Activated CD8-positive, alpha-beta T cell treated with anti-CD3 and anti-CD28 coated beads for 36 hours (primary cell): ENCODE measurements at regions not wholly inside any gene's neighbourhood (a gene's known extent, or its start where the extent isn't known, plus 50 kb on each side); places are given as distances from the start of the nearest gene placed in this dataset.

Experiments used
- ATAC-seq: fragments of 200-7000 bp; cut with Tn5 transposase; one replicate; pipeline ENCODE4 v1.10.0; 2021; ENCODE audit warnings: mild to moderate bottlenecking, moderate library complexity
- CTCF ChIA-PET: fragments of 350-600 bp; sonication (Branson Sonifier 250); formaldehyde crosslinking; loops from one replicate; lab custom pipeline; 2021; ENCODE audit warnings: antibody characterized with exemption; lab: Charles Lee
- POLR2A ChIA-PET: fragments of 350-600 bp; sonication (Branson Sonifier 250); formaldehyde crosslinking; loops from one replicate; lab custom pipeline; 2021; ENCODE audit warnings: antibody characterized with exemption; lab: Charles Lee
- DNase-seq: peaks from one replicate; pipeline ENCODE4 v3.0.0-alpha.2; 2020
- H3K27ac Mint-ChIP-seq: one replicate; pipeline ENCODE4 v1.8.0; 2021; ENCODE audit warnings: mild to moderate bottlenecking, mixed read lengths
- H3K27me3 Mint-ChIP-seq: one replicate; pipeline ENCODE4 v1.8.0; 2021; ENCODE audit warnings: mixed read lengths
- H3K36me3 Mint-ChIP-seq: one replicate; pipeline ENCODE4 v1.8.0; 2021; ENCODE audit warnings: low read depth, mixed read lengths
- H3K4me1 Mint-ChIP-seq: one replicate; pipeline ENCODE4 v1.8.0; 2021; ENCODE audit warnings: low read depth, mixed read lengths
- H3K4me3 Mint-ChIP-seq: one replicate; pipeline ENCODE4 v1.8.0; 2021; ENCODE audit warnings: mild to moderate bottlenecking, moderate library complexity, mixed read lengths
- H3K9me3 Mint-ChIP-seq: one replicate; pipeline ENCODE4 v1.8.0; 2021; ENCODE audit warnings: mixed read lengths
- intact Hi-C: fragments of 100-400 bp; cut with micrococcal nuclease; formaldehyde crosslinking; loops from one replicate; pipeline ENCODE4 v1.10.0; 2022
- TF ChIP-seq, protein P1 (sequence below): fragments of 200-600 bp; IDR thresholded peaks from one replicate; pipeline ENCODE4 v1.8.0; 2022; ENCODE audit warnings: antibody characterized with exemption, mild to moderate bottlenecking

DNA sequence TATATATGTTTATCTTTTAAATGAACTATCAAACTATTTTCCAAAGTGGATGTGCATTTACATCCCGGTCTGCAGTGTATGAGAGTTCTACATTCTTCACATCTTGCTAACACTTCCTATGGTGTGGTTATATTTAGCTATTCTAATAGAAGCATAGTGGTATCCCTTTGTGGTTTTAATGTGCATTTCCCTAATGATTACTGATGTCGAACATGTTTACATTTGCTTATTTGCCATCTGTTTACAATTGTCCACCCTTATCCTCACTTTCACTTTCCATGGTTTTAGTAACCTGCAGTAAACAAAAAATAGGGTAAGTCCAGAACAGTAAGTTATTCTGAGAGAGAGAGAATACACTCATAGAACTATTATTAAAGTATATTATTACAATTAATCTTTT, 360.5 kb upstream of the NAALADL2 start:
- Mint-ChIP-seq H3K9me3 (no peaks in the 10 kb centered on the region), H3K27ac (no peak overlapping the region), H3K4me3 (no peak overlapping the region), H3K36me3 (no peaks in the 10 kb centered on the region), H3K4me1 (no peaks in the 10 kb centered on the region), H3K27me3 (no peaks in the 10 kb centered on the region)
- intact Hi-C loops, result no loop called here
- ATAC-seq (no peak), DNase-seq (no peak)
- ChIA-PET POLR2A (no interaction called here), CTCF (no interaction called here)
- TF ChIP-seq, protein P1, sequence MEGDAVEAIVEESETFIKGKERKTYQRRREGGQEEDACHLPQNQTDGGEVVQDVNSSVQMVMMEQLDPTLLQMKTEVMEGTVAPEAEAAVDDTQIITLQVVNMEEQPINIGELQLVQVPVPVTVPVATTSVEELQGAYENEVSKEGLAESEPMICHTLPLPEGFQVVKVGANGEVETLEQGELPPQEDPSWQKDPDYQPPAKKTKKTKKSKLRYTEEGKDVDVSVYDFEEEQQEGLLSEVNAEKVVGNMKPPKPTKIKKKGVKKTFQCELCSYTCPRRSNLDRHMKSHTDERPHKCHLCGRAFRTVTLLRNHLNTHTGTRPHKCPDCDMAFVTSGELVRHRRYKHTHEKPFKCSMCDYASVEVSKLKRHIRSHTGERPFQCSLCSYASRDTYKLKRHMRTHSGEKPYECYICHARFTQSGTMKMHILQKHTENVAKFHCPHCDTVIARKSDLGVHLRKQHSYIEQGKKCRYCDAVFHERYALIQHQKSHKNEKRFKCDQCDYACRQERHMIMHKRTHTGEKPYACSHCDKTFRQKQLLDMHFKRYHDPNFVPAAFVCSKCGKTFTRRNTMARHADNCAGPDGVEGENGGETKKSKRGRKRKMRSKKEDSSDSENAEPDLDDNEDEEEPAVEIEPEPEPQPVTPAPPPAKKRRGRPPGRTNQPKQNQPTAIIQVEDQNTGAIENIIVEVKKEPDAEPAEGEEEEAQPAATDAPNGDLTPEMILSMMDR, result no peak

DNA sequence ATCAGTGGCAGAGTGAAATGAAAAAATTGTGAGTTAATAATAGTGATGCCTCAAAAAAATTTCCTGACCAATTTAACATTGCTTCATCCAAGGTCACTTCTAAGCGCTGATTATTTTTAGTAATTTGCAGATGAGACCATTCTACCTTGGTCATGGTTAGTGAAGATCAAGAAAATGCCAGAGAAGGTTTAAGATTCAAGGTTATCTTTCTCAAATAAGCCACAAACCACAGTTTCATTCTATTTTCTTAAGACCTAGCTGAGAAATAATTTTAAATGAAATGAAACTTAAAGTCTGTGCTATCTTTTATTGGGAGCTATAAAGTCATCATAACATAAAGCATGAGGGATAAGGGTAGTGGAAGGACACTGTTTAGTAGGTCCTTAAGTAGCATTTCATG, 353.9 kb upstream of the NAALADL2 start:
- no peaks in the 10 kb centered on the region for H3K36me3 Mint-ChIP-seq
- ChIA-PET POLR2A (no interaction called here), CTCF (no interaction called here)
- no peaks in the 10 kb centered on the region for H3K9me3 Mint-ChIP-seq
- TF ChIP-seq, protein P1, result no peak
- intact Hi-C loops, result no loop called here
- no peaks in the 10 kb centered on the region for H3K4me1 Mint-ChIP-seq
- no peak overlapping the region for H3K27ac Mint-ChIP-seq
- ATAC-seq (no peak), DNase-seq (no peak)
- H3K27me3 Mint-ChIP-seq, result no peaks in the 10 kb centered on the region
- no peak overlapping the region for H3K4me3 Mint-ChIP-seq

DNA sequence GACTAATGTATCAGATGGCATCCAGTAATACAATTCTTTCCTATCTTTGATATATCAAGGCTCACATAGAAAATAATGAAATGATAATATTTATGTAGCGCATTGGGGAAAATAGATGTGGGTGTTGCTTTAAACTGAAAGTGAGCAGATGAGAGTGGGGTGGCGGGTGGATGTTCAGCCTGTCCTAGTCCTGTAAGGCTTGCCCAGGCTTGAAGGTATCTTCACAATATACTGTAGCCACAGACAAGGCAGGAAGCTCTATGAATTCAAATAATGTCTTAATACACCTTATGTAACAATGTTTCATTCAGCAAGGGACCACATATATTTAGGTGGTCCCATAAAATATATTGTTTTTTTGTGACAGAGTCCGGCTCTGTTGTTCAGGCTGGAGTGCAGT, 334.9 kb upstream of the NAALADL2 start:
- ATAC-seq, result no peak
- no peak for DNase-seq
- H3K9me3 Mint-ChIP-seq, result peaks cover 1% of the 10 kb centered on the region
- TF ChIP-seq, protein P1, result no peak
- no peak overlapping the region for H3K27ac Mint-ChIP-seq
- no peaks in the 10 kb centered on the region for H3K36me3 Mint-ChIP-seq
- H3K27me3 Mint-ChIP-seq, result no peaks in the 10 kb centered on the region
- ChIA-PET CTCF (no interaction called here), POLR2A (no interaction called here)
- H3K4me3 Mint-ChIP-seq, result no peak overlapping the region
- no peaks in the 10 kb centered on the region for H3K4me1 Mint-ChIP-seq
- intact Hi-C loops, result no loop called here

DNA sequence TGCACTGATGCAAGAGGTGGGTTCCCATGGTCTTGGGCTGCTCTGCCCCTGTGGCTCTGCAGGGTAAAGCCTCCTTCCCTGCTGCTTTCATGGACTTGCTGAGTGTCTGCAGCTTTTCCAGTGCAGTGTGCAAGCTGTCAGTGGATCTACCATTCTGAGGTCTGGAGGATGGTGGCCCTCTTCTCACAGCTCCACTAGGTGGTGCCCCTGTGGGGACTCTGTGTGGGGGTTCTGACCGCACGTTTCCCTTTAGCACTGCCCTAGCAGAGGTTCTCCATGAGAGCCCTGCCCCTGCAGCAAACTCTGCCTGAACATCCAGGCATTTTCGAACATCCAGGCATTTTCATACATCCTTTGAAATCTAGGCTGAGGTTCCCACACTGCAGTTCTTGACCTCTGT, 329.8 kb upstream of the NAALADL2 start:
- H3K4me3 Mint-ChIP-seq, result no peak overlapping the region
- no peak overlapping the region for H3K27ac Mint-ChIP-seq
- DNase-seq, result no peak
- CTCF ChIA-PET, result no interaction called here
- H3K36me3 Mint-ChIP-seq, result no peaks in the 10 kb centered on the region
- H3K27me3 Mint-ChIP-seq, result no peaks in the 10 kb centered on the region
- POLR2A ChIA-PET, result no interaction called here
- intact Hi-C loops, result no loop called here
- ATAC-seq, result no peak
- no peaks in the 10 kb centered on the region for H3K4me1 Mint-ChIP-seq
- TF ChIP-seq, protein P1, result no peak
- peaks cover 1% of the 10 kb centered on the region for H3K9me3 Mint-ChIP-seq

DNA sequence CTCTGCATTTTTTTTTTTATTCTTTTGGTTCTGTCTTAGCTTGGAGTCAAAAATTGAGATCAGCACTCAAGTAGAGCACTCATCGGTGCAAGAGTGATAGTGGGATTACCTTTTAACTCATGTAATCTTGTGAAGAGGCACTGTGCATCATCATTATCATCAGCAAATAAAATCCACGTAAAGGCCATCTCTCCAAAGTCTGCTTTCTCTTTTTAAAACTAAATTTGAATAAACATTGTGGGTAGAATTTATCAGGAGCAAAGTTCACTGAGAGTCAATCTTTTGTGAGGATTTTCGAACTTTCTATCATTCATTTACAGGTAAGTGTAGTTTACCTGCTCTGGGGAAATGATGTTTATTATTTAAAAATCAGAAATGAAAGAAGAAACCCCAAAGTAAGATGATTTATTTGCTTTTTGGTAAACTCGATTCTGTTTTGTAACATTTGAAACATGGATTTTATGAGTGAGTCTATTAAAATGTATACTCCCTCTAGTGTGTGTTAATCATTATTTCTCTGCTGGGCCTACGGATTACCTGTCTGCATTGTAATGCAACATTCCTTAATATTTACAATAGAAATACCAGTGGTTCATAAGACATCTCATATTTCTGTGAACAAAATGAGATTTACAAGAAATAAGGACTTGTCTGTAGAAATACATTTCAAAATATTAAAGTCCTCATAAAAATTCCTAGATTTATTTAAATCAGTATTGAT, 327.7 kb upstream of the NAALADL2 start:
- ATAC-seq (no peak), DNase-seq (no peak)
- no peaks in the 10 kb centered on the region for H3K4me1 Mint-ChIP-seq
- intact Hi-C loops, result no loop called here
- H3K27me3 Mint-ChIP-seq, result no peaks in the 10 kb centered on the region
- H3K27ac Mint-ChIP-seq, result no peak overlapping the region
- CTCF ChIA-PET, result no interaction called here
- no peaks in the 10 kb centered on the region for H3K36me3 Mint-ChIP-seq
- TF ChIP-seq, protein P1, result no peak
- peaks cover 1% of the 10 kb centered on the region for H3K9me3 Mint-ChIP-seq
- POLR2A ChIA-PET, result interaction anchor here (0.6 kb wide), 1 partner anchor 252 kb away, joined by 3 read pairs; no protein-coding TSS in a partner anchor
- H3K4me3 Mint-ChIP-seq, result no peak overlapping the region
